ENCODE measurements at regions not wholly inside any gene's neighbourhood (a gene's known extent, or its start where the extent isn't known, plus 50 kb on each side); places are given as distances from the start of the nearest gene placed in this dataset.

- Histone ChIP-seq H3K36me3 (ENCODE audit: control insufficient read depth, insufficient read depth, low read length) (no peaks in the 10 kb centered on the region), H3K4me1 (ENCODE audit: control insufficient read depth, insufficient read depth, low read length) (no peaks in the 10 kb centered on the region), H3K27ac (ENCODE audit: low read depth, low read length) (no peak overlapping the region), H3K4me3 (ENCODE audit: low read depth, low read length) (no peak overlapping the region), H3K27me3 (ENCODE audit: control insufficient read depth, insufficient read depth, low read length) (no peaks in the 10 kb centered on the region), H3K9me3 (ENCODE audit: control insufficient read depth, insufficient read depth, low read length) (no peaks in the 10 kb centered on the region)
- no peak for DNase-seq (ENCODE audit: low read depth in 4 of 6, low spot score in 6 of 6)
- 95% methylated on average over 5 of the region's 6 CpGs for WGBS (ENCODE audit: insufficient coverage)
Measured at GRCh38 chr1:212188599-212189351, 96.4 kb upstream of the PPP2R5A start.

GRCh38 chr1:212189352-212189738, 95.9 kb upstream of the PPP2R5A start:
- WGBS (ENCODE audit: insufficient coverage), result 96% methylated on average over 3 of the region's 3 CpGs

GRCh38 chr1:212190169-212190568, 95.0 kb upstream of the PPP2R5A start:
- no peaks in the 10 kb centered on the region for H3K36me3 ChIP-seq (ENCODE audit: control insufficient read depth, insufficient read depth, low read length)
- no peaks in the 10 kb centered on the region for H3K4me1 ChIP-seq (ENCODE audit: control insufficient read depth, insufficient read depth, low read length)
- no peak overlapping the region for H3K27ac ChIP-seq (ENCODE audit: low read depth, low read length)
- 76% methylated on average over 12 of the region's 17 CpGs for WGBS (ENCODE audit: insufficient coverage)
- H3K4me3 ChIP-seq (ENCODE audit: low read depth, low read length), result no peak overlapping the region
- DNase-seq (ENCODE audit: low read depth in 4 of 6, low spot score in 6 of 6), result no peak
- H3K27me3 ChIP-seq (ENCODE audit: control insufficient read depth, insufficient read depth, low read length), result no peaks in the 10 kb centered on the region
- peaks cover 2% of the 10 kb centered on the region for H3K9me3 ChIP-seq (ENCODE audit: control insufficient read depth, insufficient read depth, low read length)

More at GRCh38 chr1:212189352-212189738, 95.9 kb upstream of the PPP2R5A start:
- no peaks in the 10 kb centered on the region for H3K4me1 ChIP-seq (ENCODE audit: control insufficient read depth, insufficient read depth, low read length)
- H3K36me3 ChIP-seq (ENCODE audit: control insufficient read depth, insufficient read depth, low read length), result no peaks in the 10 kb centered on the region
- H3K9me3 ChIP-seq (ENCODE audit: control insufficient read depth, insufficient read depth, low read length), result no peaks in the 10 kb centered on the region
- no peak for DNase-seq (ENCODE audit: low read depth in 4 of 6, low spot score in 6 of 6)
- no peak overlapping the region for H3K27ac ChIP-seq (ENCODE audit: low read depth, low read length)
- H3K27me3 ChIP-seq (ENCODE audit: control insufficient read depth, insufficient read depth, low read length), result no peaks in the 10 kb centered on the region
- H3K4me3 ChIP-seq (ENCODE audit: low read depth, low read length), result no peak overlapping the region

GRCh38 chr1:212192261-212192998, 92.8 kb upstream of the PPP2R5A start:
- H3K36me3 ChIP-seq (ENCODE audit: control insufficient read depth, insufficient read depth, low read length), result no peaks in the 10 kb centered on the region
- no peak overlapping the region for H3K27ac ChIP-seq (ENCODE audit: low read depth, low read length)
- WGBS (ENCODE audit: insufficient coverage), result no CpG with 5 or more reads among the region's 2 CpGs
- no peaks in the 10 kb centered on the region for H3K27me3 ChIP-seq (ENCODE audit: control insufficient read depth, insufficient read depth, low read length)
- H3K4me1 ChIP-seq (ENCODE audit: control insufficient read depth, insufficient read depth, low read length), result no peaks in the 10 kb centered on the region
- peaks cover 2% of the 10 kb centered on the region for H3K9me3 ChIP-seq (ENCODE audit: control insufficient read depth, insufficient read depth, low read length)
- DNase-seq (ENCODE audit: low read depth in 4 of 6, low spot score in 6 of 6), result no peak
- H3K4me3 ChIP-seq (ENCODE audit: low read depth, low read length), result no peak overlapping the region

GRCh38 chr1:212196355-212196754, 88.9 kb upstream of the PPP2R5A start:
- Histone ChIP-seq H3K27ac (ENCODE audit: low read depth, low read length) (no peak overlapping the region), H3K4me3 (ENCODE audit: low read depth, low read length) (no peak overlapping the region), H3K9me3 (ENCODE audit: control insufficient read depth, insufficient read depth, low read length) (peaks cover 3% of the 10 kb centered on the region), H3K27me3 (ENCODE audit: control insufficient read depth, insufficient read depth, low read length) (no peaks in the 10 kb centered on the region), H3K36me3 (ENCODE audit: control insufficient read depth, insufficient read depth, low read length) (no peaks in the 10 kb centered on the region), H3K4me1 (ENCODE audit: control insufficient read depth, insufficient read depth, low read length) (no peaks in the 10 kb centered on the region)
- DNase-seq (ENCODE audit: low read depth in 4 of 6, low spot score in 6 of 6), result no peak
- WGBS (ENCODE audit: insufficient coverage), result 94% methylated on average over 2 of the region's 3 CpGs

GRCh38 chr1:212201461-212201860, 83.7 kb upstream of the PPP2R5A start:
- Histone ChIP-seq H3K9me3 (ENCODE audit: control insufficient read depth, insufficient read depth, low read length) (peaks cover 1% of the 10 kb centered on the region), H3K4me1 (ENCODE audit: control insufficient read depth, insufficient read depth, low read length) (peaks cover 4% of the 10 kb centered on the region), H3K27me3 (ENCODE audit: control insufficient read depth, insufficient read depth, low read length) (no peaks in the 10 kb centered on the region), H3K36me3 (ENCODE audit: control insufficient read depth, insufficient read depth, low read length) (no peaks in the 10 kb centered on the region), H3K27ac (ENCODE audit: low read depth, low read length) (no peak overlapping the region), H3K4me3 (ENCODE audit: low read depth, low read length) (no peak overlapping the region)
- DNase-seq (ENCODE audit: low read depth in 4 of 6, low spot score in 6 of 6), result no peak
- no CpG with 5 or more reads among the region's 3 CpGs for WGBS (ENCODE audit: insufficient coverage)

- H3K4me3 ChIP-seq (ENCODE audit: low read depth, low read length), result no peak overlapping the region
- no peaks in the 10 kb centered on the region for H3K36me3 ChIP-seq (ENCODE audit: control insufficient read depth, insufficient read depth, low read length)
- DNase-seq (ENCODE audit: low read depth in 4 of 6, low spot score in 6 of 6), result peak; percentile 46 to 89 (median 56)
- H3K27me3 ChIP-seq (ENCODE audit: control insufficient read depth, insufficient read depth, low read length), result no peaks in the 10 kb centered on the region
- WGBS (ENCODE audit: insufficient coverage), result 34% methylated on average over 2 of the region's 3 CpGs
- H3K27ac ChIP-seq (ENCODE audit: low read depth, low read length), result peak overlapping the region; percentile 59
- H3K9me3 ChIP-seq (ENCODE audit: control insufficient read depth, insufficient read depth, low read length), result peaks cover 1% of the 10 kb centered on the region
- peaks cover 9% of the 10 kb centered on the region for H3K4me1 ChIP-seq (ENCODE audit: control insufficient read depth, insufficient read depth, low read length)
Measured at GRCh38 chr1:212203630-212204029, 81.6 kb upstream of the PPP2R5A start.

GRCh38 chr1:212205006-212205405, 80.2 kb upstream of the PPP2R5A start:
- H3K9me3 ChIP-seq (ENCODE audit: control insufficient read depth, insufficient read depth, low read length), result peaks cover 1% of the 10 kb centered on the region
- H3K4me1 ChIP-seq (ENCODE audit: control insufficient read depth, insufficient read depth, low read length), result peaks cover 9% of the 10 kb centered on the region
- no peak overlapping the region for H3K4me3 ChIP-seq (ENCODE audit: low read depth, low read length)
- H3K36me3 ChIP-seq (ENCODE audit: control insufficient read depth, insufficient read depth, low read length), result no peaks in the 10 kb centered on the region
- no peak for DNase-seq (ENCODE audit: low read depth in 4 of 6, low spot score in 6 of 6)
- H3K27ac ChIP-seq (ENCODE audit: low read depth, low read length), result peak overlapping the region; percentile 42
- WGBS (ENCODE audit: insufficient coverage), result no CpG with 5 or more reads among the region's 1 CpG
- no peaks in the 10 kb centered on the region for H3K27me3 ChIP-seq (ENCODE audit: control insufficient read depth, insufficient read depth, low read length)

- H3K4me3 ChIP-seq (ENCODE audit: low read depth, low read length), result no peak overlapping the region
- H3K36me3 ChIP-seq (ENCODE audit: control insufficient read depth, insufficient read depth, low read length), result no peaks in the 10 kb centered on the region
- H3K9me3 ChIP-seq (ENCODE audit: control insufficient read depth, insufficient read depth, low read length), result peaks cover 1% of the 10 kb centered on the region
- no peak overlapping the region for H3K27ac ChIP-seq (ENCODE audit: low read depth, low read length)
- WGBS (ENCODE audit: insufficient coverage), result 83% methylated on average over 1 of the region's 5 CpGs
- peaks cover 9% of the 10 kb centered on the region for H3K4me1 ChIP-seq (ENCODE audit: control insufficient read depth, insufficient read depth, low read length)
- no peak for DNase-seq (ENCODE audit: low read depth in 4 of 6, low spot score in 6 of 6)
- H3K27me3 ChIP-seq (ENCODE audit: control insufficient read depth, insufficient read depth, low read length), result no peaks in the 10 kb centered on the region
Measured at GRCh38 chr1:212205843-212206242, 79.4 kb upstream of the PPP2R5A start.

- Histone ChIP-seq H3K4me3 (ENCODE audit: low read depth, low read length) (no peak overlapping the region), H3K36me3 (ENCODE audit: control insufficient read depth, insufficient read depth, low read length) (no peaks in the 10 kb centered on the region), H3K27me3 (ENCODE audit: control insufficient read depth, insufficient read depth, low read length) (no peaks in the 10 kb centered on the region), H3K9me3 (ENCODE audit: control insufficient read depth, insufficient read depth, low read length) (no peaks in the 10 kb centered on the region), H3K4me1 (ENCODE audit: control insufficient read depth, insufficient read depth, low read length) (peaks cover 9% of the 10 kb centered on the region), H3K27ac (ENCODE audit: low read depth, low read length) (no peak overlapping the region)
- WGBS (ENCODE audit: insufficient coverage), result 100% methylated on average over 2 of the region's 6 CpGs
- DNase-seq (ENCODE audit: low read depth in 4 of 6, low spot score in 6 of 6), result no peak
Measured at GRCh38 chr1:212207118-212207517, 78.1 kb upstream of the PPP2R5A start.

Measured in spinal cord (tissue), 9 donors.